GM12892 (cell line): ENCODE measurements at regions not wholly inside any gene's neighbourhood (a gene's known extent, or its start where the extent isn't known, plus 50 kb on each side); places are given as distances from the start of the nearest gene placed in this dataset.
A peak's percentile ranks its signal among the peaks of the same experiment; 100 is the strongest.
"Not testable (repeated sequence)": the region's sequence is repeated elsewhere in the genome, so short reads cannot be mapped to it uniquely, and the experiment has no call there.

Experiments used
- DNase-seq: peaks from one replicate; pipeline ENCODE4 v3.0.0; 2011; ENCODE audit not compliant: insufficient read length
- FAIRE-seq: peaks from 2 replicates; lab custom pipeline; 2011; peaks lifted over from hg19 to GRCh38; lab: Jason Lieb, UNC
- POLR2A ChIP-seq: IDR thresholded peaks from 2 replicates; pipeline ENCODE4 v1.6.1; 2011; ENCODE audit warnings: low read depth, low read length, control low read depth
- POLR2AphosphoS5 ChIP-seq: IDR thresholded peaks from 2 replicates; pipeline ENCODE4 v1.6.1; 2011; ENCODE audit warnings: low read depth, low read length, control low read depth
- TAF1 ChIP-seq: IDR thresholded peaks from 2 replicates; pipeline ENCODE4 v1.6.1; 2011; ENCODE audit warnings: low read depth, mild to moderate bottlenecking, control low read depth, low read length, borderline replicate concordance

DNA sequence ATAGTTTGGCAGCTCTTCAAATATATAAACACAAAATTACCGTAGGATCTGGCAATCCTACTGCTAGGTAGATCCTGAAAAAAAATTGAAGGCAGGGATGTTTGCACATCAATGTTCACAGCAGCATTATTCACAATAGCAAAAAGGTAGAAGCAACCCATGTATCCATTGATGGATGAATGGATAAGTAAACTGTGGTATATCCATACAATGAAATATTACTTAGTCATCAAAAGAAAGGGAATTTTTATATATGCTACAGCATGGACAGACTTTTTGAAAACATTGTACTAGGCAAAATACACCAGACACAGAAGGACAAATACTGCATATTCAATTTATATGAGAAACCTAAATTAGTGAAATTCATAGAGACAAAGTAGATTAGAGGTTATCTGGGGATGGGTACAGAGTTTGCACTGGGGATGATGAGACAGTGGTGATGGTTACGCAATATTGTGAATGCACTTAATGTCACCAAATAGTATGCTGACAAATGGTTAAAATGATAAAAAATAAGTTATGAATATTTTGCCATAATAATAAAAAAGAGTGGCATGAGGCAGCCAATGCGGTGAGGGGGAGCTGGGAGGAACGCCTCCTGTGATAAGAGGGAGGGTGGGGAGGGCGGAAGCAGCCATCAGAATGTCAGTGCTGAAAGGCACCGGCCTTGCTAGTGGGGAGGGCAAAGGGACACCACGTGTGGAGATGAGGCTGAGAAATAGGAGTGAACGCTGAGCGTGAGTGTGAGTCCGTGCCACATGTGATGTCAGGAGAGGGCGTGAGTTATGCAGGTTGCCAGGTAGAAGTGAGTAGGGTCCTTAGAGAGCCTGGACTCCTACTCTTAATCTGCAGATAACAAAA lies 386.1 kb upstream of the PODXL start:
- TF ChIP-seq TAF1 (no peak), POLR2A (no peak), POLR2AphosphoS5 (no peak)
- DNase-seq (no peak), FAIRE-seq (no peak)

DNA sequence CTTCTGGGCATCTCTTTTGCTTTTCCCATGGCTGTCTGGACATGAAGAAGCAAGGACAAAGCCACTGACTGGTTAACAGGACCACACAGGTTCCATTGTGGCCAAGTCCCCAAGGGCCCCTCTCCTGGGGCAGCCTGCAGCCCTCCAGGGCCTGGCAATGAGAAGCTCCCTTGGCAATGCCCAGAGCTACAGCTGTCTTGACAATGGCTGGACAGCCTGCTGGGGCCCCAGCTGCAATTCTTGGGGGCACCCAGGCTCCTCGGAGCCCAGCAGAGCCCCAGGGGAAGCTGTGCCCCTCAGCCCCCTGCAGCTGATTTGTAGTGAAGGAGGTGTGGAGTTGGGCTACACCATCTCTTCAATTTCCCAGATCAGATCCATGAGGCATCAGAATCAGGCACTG lies 384.9 kb upstream of the PODXL start:
- TF ChIP-seq TAF1 (no peak), POLR2AphosphoS5 (no peak), POLR2A (no peak)
- FAIRE-seq (no peak), DNase-seq (no peak)

DNA sequence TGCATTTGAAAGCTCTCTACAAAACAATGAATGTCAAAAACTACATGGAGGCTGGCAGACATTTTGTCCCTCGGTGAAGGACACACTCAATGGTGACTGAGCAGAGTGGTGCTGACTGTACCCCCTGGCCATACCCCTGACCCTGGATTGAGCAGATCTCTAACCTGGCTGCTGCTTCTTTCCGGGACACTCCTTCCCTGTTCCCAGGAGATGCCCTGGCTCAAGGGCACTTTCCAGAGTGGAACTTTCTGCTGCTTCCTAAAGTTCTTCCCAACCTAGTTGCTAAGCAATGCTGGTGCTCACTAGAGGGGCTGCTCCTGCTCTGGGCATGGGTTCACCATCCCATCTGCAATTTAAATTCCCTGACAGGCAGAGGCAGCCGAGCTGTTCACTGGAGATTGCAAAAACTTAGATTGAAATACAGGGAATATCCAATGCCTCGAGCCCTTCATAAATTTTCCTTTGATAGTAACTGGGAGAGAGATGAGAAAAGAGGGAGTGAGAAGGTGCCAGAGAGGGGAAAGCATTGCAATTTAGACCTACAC lies 384.3 kb upstream of the PODXL start:
- DNase-seq, result no peak
- no peak for FAIRE-seq
- no peak for TF ChIP-seq POLR2AphosphoS5
- TF ChIP-seq POLR2A, result no peak
- no peak for TF ChIP-seq TAF1

DNA sequence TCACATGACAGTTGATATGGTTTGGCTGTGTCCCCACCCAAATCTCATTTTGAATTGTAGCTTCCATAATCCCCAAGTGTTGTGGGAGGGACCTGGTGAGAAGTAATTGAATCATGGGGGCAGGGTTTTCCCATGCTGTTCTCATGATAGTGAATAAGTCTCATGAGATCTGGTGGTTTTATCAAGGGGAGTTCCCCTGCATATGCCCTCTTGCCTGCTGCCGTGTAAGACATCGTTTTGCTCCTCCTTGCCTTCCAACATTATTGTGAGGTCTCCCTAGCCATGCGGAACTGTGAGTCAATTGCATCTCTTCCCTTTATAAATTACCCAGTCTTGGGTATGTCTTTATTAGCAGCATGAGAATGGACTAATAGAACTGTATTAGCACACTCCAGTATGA lies 382.4 kb upstream of the PODXL start:
- not testable (repeated sequence) for DNase-seq
- FAIRE-seq, result peak; percentile 68

DNA sequence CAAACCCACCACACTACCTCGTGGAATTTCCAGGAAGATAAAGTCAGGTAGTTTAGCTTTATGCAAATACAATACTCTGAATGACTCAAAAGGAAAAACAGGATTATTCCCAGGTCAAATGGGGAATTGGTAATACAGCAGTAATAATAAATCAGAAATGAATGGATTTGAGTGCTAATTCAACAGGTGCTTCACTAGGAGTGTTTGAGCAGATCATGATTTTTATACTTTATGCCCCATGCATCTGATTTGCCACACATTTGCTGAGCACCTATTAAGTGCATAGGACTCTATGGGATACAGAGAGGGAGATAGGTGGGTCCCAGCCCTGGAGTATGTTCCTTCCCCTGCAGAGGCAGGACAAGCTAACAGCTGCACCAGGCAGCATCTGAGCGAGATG lies 381.4 kb upstream of the PODXL start:
- no peak for DNase-seq
- TF ChIP-seq POLR2AphosphoS5 (no peak), TAF1 (no peak), POLR2A (no peak)
- no peak for FAIRE-seq

DNA sequence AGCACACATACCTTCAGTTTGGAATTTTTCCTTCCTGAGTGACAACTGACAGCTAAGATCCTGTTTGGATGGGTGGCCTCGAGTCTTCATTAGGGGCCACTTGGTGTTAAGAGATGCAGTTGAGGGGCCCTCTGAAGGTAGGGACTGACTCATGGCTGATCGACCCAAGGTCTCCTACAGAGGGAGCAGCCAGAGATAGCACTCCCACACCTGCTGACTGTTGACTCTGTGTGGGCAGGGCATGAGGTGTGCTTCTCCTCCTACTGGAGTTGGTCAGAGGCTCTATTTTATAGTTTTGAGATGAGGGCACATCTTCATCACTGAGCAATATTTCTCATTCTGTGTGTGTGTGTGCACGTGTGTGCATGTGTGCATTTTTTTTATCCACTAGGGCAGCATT lies 378.8 kb upstream of the PODXL start:
- no peak for FAIRE-seq
- TF ChIP-seq POLR2A, result no peak
- TF ChIP-seq TAF1, result no peak
- no peak for TF ChIP-seq POLR2AphosphoS5
- DNase-seq, result no peak

DNA sequence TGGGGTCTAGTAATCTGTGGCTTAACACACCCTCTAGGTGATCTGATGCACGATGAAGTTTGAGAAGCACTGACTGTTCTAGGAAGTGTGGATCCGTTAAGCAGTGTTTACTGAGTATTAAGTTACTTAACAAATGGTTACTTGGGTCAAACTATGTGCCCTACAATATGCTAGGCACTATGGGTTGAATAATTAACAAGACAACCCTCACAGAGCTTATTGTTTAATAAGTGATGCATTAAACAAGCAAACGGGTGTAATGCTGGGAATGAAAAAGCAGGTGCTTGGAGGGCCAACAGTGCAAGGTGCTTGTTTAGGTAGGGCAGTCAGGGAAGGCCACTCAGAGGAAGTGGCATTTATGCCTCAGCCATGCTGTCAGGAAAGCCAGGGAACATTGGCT lies 378.0 kb upstream of the PODXL start:
- FAIRE-seq, result no peak
- DNase-seq, result no peak
- no peak for TF ChIP-seq TAF1
- TF ChIP-seq POLR2A, result no peak

DNA sequence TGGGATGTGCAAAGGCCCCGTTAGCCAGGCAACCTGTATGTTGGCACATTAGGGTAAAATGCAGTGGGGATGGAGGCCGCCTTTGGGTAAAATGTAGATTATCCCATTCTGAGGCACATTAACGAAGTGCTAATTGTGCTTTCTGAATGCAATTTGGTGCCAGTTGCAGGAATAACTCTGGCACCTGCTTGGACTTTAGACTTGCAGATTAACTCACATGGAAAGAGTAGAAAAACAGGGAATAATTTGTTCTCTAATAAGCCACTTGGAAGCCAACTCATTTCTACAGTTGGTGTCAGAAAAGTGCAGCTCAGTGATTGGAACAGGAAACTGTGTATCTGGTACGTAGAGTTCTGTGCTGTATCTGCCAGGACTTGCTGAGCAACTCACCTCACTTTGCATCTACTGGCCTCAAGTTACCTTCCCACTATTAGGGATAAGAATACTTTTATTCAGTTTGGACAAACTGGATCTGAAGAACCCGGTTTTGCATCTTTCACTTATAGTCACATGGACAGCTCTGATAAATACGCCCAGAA lies 377.4 kb upstream of the PODXL start:
- no peak for FAIRE-seq
- no peak for DNase-seq
- no peak for TF ChIP-seq TAF1
- no peak for TF ChIP-seq POLR2AphosphoS5
- TF ChIP-seq POLR2A, result no peak

DNA sequence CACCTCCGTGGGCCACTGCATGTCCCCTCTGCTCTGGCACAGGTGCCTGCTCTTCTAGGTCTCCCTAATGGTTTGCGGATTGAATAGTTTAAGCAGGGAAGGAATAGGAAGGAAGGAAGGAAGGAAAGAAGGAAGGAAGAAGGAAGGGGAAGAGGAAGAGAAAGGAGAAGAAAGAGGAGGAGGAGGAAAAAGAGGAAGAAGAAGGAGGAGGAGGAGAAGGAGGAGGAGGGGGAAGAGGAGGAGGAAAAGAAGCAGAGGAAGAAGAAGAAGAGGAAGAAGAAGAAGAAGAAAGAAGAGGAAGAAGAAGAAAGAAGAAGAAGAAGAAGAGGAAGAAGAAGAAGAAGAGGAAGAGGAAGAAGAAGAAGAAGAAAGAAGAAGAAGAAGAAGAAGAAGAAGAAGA lies 376.8 kb upstream of the PODXL start:
- FAIRE-seq, DNase-seq: not testable (repeated sequence)

DNA sequence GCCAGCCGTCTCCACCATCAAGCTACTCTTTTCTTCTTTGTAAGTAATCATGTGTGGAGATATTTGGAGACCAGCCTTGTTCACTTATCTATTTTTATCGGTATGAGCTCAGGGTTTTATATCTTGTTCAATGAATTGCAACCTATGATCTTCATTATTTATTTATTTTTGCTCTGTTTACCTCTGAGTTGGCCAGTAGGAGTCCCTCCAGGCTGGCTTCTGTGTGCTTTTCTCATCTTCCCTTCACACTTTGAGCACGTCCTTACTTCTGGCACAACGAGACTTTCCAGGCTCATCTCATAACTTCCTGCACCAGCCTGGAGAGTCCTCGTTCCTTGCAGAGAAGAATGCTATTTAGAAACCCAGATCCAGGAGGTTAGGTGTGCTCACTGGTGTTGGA lies 375.8 kb upstream of the PODXL start:
- FAIRE-seq, result no peak
- TF ChIP-seq POLR2AphosphoS5, result no peak
- TF ChIP-seq TAF1, result no peak
- no peak for TF ChIP-seq POLR2A
- no peak for DNase-seq

DNA sequence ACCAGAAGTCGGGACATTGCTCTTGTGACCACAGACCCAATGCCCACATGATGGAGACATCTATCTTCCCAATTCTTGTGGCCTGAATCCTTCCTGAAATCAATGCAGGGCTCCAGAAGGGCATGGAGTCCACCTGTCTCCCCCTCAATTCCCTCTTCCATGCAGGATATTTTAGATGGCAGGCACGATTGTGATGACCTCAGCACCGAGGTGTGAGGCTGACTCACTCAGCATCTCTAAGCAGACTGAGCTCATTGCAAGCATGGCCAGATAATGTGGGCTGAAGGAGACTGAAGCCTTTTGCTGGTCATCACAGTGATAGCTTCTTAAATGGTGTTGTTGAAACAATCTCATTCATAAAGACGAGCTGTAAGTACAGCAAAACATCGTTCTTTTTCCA lies 374.9 kb upstream of the PODXL start:
- no peak for DNase-seq
- TF ChIP-seq TAF1, result no peak
- no peak for FAIRE-seq

DNA sequence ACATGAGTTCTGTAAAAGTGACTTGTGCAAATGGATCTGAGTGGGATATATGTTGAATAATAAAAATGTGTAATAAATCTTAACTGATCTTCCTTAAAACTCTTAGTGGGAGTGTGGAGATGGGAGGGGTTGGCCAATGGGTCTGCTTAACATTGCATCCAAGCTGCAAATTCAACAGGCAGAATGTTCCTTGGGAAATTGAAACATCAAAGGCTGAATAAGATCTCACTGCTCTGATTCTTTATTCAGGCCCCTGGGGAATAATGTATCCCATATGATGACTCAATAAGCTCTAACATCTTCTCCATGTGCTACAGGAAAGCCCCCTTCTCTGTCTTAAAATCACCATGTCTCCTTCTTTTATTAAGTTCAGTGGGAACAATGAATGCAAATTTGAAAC lies 373.2 kb upstream of the PODXL start:
- FAIRE-seq (no peak), DNase-seq (no peak)
- TF ChIP-seq POLR2A (no peak), POLR2AphosphoS5 (no peak), TAF1 (no peak)
